H54 (cell line): ENCODE measurements at regions not wholly inside any gene's neighbourhood (a gene's known extent, or its start where the extent isn't known, plus 50 kb on each side); places are given as distances from the start of the nearest gene placed in this dataset.

Experiments
- DNase-seq: peaks from one replicate; pipeline ENCODE4 v3.0.0; 2011; ENCODE audit warnings: low spot score, mixed read lengths; ENCODE audit not compliant: insufficient read length
- FAIRE-seq: peaks from 3 replicates; lab custom pipeline; 2011; peaks lifted over from hg19 to GRCh38; lab: Jason Lieb, UNC
- POLR2A ChIP-seq: IDR thresholded peaks from 2 replicates; pipeline ENCODE4 v1.6.1; 2011; ENCODE audit warnings: low read depth, mild to moderate bottlenecking, low read length

DNA sequence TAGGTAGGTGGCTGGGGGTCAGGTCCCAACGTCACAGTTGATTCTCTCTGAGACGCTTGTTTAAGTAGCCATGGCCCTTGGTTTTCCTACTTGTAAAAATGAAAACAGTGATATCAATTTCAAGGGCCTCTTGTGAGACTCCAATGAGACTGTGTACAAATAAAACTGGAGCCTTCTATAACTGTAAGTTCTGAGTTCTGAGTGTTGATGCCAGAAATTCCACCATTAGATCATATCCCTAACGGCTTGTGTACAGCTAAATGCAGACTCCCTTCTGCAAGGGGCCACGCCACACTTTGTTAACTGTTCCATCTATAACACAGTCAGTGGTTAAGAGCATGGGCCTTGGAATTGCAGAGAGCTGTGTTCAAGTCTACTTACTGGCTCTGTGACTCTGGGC, 267.3 kb downstream of the TLE3 start:
- FAIRE-seq: no peak
- no peak for TF ChIP-seq POLR2A
- no peak for DNase-seq

DNA sequence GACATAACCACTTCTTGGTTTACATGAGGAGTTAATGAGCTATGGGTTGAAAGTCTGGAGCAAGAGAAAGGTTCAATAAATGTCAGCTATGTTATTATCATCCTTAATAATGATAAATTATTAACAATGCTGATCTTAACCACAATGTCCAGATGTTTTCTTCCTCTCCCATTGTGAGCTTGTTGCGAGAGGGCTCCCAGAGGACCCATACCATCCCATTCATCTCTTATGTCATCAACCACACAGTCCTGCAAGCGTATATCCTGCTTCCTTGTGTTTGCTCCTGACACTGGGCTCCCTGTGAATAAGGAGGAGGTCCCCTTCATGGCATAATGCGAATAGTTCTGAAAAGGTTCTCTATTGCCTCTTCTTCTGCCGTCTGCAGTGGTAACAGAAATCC, 266.8 kb downstream of the TLE3 start:
- DNase-seq: no peak
- no peak for FAIRE-seq
- TF ChIP-seq POLR2A: no peak

DNA sequence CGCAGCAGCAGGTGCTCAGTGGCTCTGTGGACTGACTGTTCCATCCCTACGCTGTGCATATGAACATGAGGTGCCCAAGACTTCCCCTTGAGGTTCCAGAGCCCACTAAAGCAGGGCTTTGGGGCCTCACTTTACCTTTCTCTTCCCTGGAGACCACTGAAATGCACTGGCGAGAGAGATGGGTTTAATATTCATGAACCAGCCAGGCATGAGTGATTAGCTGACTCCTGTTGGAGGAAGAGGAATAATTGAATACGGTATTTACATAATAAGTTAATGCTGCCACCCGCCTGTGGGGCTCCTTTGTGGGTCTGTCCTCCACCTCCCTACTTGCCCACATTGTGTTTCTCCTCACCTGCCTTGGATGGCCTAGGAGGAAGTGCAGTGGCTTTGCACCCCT, 263.4 kb downstream of the TLE3 start:
- TF ChIP-seq POLR2A: no peak
- DNase-seq: no peak
- FAIRE-seq: no peak

DNA sequence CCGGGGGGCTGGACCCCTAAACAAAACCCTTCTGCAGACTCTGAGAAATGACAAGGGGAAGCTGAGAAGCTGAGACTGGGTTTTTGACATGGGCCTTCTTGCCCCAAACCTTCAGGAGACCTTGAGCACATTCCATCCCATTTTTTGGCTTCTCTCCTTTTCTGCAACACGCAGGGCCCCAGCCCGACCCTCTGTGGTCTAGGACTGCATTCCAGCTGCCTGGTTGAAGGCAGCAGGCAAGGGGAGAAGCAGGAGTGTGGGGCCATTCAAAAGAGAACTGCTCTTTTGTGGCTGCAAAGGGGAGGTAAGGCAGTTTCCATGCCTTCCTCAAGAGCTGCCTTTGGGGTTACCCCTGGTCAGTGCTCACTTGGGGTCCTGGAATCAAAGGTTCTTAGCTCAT, 263.0 kb downstream of the TLE3 start:
- FAIRE-seq (no peak), DNase-seq (no peak)
- TF ChIP-seq POLR2A: no peak

DNA sequence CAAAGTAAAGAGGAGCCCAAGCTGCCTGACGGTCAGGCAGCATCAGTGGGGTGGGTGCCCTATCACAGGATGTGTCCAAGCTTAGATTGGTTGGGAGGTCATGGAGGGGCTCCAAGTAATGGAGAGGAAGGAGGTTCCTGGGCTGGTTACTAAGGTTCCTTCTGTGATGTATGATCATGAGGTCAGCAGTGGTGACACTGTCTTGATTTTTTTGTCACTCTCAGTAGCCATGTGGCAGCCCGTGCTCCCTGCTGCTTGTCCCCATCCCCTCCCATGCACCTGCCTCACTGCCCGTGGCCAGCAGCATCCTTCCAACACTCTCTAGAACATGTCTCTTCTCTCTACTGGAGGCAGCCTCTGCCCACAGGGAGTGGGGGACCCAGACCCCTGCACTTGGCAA, 261.7 kb downstream of the TLE3 start:
- no peak for TF ChIP-seq POLR2A
- no peak for DNase-seq
- no peak for FAIRE-seq

DNA sequence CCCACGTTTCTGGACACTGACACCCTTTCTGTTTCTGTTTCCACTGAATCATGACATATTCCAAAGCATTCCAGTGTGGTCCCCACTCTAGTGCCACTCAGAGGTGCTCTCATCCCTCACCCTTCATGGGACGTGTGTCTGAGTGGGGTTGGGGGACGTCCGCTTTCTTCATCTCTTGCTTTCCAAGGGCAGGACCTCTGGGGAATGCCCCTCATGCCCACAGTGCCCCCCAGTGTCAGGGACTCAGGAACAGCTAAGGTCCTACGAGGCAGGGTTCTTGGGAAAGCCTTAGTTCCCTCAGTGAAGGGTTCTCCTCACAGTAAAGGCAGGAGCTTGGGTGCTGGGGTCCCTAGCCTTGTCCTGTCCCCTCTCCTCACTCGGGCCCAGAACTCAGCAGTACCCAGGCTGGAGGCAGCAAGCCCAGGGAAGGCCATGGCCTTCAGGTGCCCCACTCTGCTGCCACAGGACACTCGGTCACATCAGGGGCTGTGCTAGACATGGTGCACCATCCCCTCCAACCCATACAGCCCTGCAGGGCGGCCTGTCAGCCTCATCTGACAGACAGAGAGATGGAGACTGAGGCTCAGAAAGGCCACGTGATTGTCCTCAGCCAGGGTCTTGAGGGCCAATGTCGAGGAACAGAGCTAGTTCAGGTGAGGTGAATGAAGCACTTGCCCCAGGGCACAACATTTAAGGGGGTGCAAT, 261.0 kb downstream of the TLE3 start:
- no peak for DNase-seq
- no peak for FAIRE-seq
- TF ChIP-seq POLR2A: no peak

DNA sequence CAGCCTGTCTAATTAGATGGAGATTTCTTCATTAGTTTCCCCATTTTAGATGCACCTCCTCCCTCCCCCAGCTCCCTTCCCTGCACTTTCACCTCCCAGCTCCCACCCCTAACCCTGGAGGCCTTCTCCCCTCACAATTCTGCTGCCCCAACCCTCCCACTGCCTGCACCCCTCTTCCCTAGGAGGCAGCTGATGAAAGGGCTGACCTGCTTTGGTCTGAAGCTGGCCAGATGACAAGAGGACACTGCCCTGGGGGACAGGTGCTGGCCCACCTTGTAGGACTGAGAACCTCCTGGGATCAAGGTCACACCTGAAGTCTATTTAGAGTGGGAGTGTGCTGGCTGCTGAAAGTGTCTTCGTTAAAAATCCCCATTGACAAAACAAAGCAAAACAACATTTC, 259.4 kb downstream of the TLE3 start:
- DNase-seq (no peak), FAIRE-seq (no peak)
- no peak for TF ChIP-seq POLR2A

DNA sequence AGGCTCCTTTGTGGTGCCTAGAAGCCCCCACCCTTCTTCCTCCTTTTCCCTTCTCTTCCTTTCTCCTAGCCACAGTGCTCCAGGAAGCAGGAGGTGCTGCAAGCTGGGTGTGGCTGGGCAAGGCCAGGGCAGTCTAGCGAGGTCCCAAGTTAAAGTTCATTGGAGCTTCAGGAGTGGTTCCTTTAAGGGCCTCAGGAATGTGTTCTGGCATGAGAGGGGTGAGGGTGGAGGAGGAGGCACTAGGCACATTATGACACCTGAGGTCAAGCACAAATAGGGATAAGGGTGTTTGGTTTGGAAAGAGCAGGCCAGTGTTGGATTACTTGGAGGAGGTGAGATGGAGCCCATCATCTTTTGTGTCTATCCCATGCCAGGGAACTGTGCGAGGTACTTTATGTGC, 258.7 kb downstream of the TLE3 start:
- no peak for DNase-seq
- FAIRE-seq: no peak
- TF ChIP-seq POLR2A: no peak

DNA sequence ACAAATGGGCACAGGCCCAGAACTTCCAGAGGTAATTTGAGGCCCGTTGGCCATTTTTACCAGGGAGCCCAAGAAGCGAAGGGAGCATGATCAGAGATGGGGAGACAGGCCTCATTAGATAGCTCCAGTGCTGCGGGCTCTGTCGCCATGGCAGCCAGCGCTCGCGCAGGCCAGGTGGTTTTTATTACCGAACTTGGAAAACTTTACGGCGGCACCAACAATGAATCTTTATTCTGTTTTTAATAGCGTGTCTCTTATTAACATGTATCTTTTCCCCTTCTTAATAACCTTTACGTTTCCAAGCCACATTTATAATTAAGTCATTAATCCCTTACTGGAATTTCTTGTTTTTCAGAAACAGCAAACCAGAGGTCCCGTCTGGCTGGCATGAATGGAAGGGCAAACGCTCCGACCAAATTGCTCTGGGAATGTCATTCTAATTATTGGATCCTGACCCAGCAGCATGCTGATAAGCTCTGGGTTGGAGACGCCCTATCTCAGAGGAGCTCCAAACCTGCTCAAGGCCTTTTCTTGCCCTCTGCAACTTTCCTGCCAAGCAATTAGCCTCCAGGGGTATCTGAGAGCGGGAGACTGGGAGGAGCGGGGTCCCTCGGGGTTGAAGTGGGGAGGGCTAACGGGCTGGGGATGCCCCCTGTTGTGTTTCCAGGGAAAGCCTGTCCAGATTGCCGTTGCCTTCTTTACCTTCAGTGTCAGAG, 256.4 kb downstream of the TLE3 start:
- TF ChIP-seq POLR2A: no peak
- FAIRE-seq (no peak), DNase-seq (no peak)

DNA sequence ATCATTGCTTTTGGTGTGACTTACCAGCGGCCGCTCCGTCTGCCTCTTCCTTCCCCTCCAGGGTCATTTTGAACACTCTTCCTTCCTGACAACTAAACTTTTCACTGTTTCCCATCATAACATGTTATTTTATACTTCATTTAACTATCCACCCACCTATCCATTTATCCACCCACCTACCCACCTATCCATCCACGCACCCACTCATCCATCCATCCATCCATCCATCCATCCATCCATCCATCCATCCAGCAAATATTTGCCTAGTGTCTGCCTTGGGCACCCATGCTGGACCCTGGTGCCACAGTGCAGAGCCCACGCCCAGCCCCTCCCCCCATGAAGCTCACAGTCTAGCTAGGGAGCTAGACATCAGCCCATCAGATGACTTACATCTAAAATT, 254.9 kb downstream of the TLE3 start:
- TF ChIP-seq POLR2A: no peak
- FAIRE-seq: no peak
- no peak for DNase-seq

DNA sequence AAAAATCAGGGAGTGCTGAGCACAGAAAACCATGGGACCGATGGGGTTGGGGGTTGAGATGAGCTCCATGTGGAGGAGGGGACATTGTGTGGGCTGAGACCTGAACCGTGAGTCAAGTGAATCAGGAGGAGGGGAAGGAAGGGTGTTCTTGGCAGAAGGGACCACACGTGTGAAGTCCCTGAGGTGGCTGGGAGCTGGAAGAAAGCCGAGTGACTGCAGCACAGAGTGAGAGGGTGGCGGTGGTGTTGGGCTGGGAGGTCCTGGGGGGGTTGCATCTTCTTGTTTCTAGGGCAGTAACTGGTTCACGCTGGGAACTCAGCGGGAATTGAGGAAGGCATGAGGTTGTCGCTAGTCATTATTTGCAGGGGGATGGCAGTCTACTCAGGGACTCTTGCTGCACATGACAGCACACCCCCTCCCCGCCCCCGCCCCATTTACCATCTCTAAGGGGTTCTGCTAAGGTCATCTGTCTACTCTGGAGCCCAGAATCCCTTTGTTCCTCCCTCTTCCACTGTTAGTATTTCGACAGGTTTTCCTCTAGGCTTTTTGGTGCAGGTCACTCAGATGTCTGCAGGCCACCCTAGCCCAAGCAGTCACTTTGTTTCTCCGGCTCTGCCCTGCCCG, 254.3 kb downstream of the TLE3 start:
- no peak for TF ChIP-seq POLR2A
- DNase-seq: no peak
- no peak for FAIRE-seq

DNA sequence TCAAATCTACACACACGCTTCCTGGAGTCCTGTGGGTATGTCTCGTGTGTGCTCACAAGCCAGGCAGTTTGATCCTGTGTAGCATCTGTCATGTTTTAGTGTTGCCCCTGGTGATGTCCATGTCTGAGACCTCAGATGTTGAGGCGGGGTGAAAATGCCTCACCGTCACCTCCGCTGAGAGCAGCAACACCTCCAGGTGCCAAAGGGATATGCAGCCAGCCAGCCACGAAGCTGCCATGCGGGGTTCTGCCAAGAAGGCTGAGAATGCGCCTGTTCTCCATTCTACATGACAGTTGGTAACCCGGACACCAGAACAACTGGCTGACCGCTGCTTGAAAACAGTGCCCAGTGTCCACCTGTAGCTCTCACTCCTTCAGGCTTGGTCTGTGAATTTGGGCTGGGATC, 253.8 kb downstream of the TLE3 start:
- TF ChIP-seq POLR2A: no peak
- DNase-seq (no peak), FAIRE-seq (no peak)

DNA sequence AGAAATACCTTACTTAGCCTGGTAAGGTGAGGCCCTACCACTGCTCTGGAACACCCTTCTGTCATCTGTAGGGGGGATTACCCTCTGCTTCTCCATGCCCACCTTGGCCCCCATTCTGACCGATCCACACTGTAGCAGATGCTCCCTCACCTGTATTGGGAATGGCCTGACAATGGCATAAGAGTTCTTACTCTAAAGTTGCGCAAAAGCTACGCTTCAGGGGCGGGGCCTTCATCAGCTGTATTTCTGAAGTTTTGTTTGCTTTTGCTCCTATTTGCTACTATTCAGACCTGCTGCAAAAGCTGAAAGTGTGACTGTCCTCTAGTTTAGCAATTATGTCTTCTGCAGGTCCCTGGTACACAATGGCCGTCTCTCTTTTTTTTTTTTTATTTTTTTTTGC, 252.6 kb downstream of the TLE3 start:
- FAIRE-seq (no peak), DNase-seq (no peak)

DNA sequence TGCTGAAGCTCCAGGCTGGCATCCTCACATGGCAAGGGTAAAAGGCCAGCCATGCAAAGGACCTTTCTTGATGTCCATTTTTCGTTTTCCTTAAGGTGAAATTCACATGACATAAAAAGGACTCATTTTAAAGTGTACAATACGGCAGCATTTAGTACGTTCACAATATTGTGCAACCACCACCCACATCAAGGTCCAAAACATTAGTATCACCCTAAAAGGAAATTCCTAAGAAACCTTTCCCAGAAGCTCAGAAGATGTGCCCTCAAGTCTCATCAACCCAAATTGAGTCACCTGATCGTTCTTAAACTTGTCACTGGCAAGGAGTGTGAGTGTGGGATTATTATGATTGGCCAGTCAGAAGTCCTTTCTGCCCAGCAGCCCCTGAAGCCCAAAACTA, 250.1 kb downstream of the TLE3 start:
- DNase-seq (no peak), FAIRE-seq (no peak)
- TF ChIP-seq POLR2A: no peak

More for the DNA sequence above, 252.6 kb downstream of the TLE3 start:
- no peak for TF ChIP-seq POLR2A

DNA sequence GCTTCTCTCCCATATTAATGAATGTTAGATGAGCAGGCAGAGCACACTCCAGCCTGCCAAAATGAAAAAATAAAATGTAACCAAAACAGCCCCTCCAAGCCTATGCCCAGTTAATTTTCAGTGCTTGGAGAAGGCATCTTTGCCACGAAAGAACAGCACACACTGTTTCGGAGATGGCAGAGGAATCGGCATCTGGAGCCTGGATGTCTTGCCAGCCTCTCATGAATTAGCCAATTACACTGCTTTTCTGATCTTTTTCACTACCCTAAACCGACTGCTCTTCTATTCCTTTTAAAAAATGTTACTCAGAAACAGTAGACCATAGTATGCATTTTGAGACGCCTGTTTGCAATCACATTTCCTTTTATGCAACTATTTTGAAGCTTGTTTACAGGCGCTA, 249.6 kb downstream of the TLE3 start:
- FAIRE-seq: no peak
- TF ChIP-seq POLR2A: no peak
- DNase-seq: no peak
